ENCODE measurements at regions not wholly inside any gene's neighbourhood (a gene's known extent, or its start where the extent isn't known, plus 50 kb on each side); places are given as distances from the start of the nearest gene placed in this dataset.

DNA sequence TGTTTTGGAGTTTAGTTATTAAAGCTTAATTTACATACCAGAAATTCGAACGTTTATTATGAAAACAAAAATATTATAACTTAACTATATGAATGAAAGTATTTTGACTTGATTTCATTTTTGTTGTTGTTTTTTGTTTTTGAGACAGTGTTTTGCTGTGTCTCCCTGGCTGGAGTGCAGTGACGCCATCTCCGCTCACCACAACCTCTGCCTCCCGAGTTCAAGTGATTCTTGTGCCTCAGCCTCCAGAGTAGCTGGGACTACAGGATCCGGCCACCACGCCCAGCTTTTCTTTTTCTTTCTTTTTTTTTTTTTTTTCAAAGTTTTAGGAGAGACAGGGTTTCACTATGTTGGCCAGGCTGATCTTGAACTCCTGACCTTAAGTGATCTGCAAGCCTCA is 392.6 kb downstream of the PCDH17 start:
- H3K4me3 ChIP-seq (ENCODE audit: insufficient read depth, low read depth, low read length): no peak overlapping the region
- H3K36me3 ChIP-seq (ENCODE audit: control insufficient read depth, insufficient read depth, low read length): no peaks in the 10 kb centered on the region
- no peaks in the 10 kb centered on the region for H3K27me3 ChIP-seq (ENCODE audit: control insufficient read depth, insufficient read depth, low read length, poor library complexity, severe bottlenecking)
- H3K27ac ChIP-seq (ENCODE audit: insufficient read depth, low read depth, low read length, poor library complexity, severe bottlenecking): no peak overlapping the region
- 89 to 96% methylated on average over 5 of the region's 7 CpGs for WGBS, 2 experiments
- no peaks in the 10 kb centered on the region for H3K9me3 ChIP-seq (ENCODE audit: control insufficient read depth, low read length)
- no peaks in the 10 kb centered on the region for H3K4me1 ChIP-seq (ENCODE audit: control insufficient read depth, insufficient read depth, low read length)

DNA sequence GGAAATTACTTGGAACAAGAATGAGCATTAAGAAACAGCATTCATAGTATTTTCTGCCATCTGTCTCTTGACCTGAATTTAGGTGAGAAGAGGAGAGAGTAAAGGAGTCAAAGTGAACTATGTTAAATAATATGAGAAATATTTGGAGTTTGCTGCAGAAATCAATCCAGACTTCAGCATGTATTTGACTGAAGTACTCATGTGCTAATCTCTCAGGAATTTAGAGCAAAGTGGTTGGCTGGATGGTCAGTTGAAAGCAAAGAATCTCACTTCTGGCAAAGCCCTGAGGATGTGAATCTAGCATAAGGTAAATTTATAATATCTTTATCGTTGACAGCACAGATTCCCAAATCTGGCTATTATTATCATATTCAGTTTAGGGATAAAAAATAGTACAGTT is 394.3 kb downstream of the PCDH17 start:
- no CpG with 5 or more reads among the region's 1 CpG for WGBS, 2 experiments
- H3K36me3 ChIP-seq (ENCODE audit: control insufficient read depth, insufficient read depth, low read length): no peaks in the 10 kb centered on the region
- H3K27ac ChIP-seq (ENCODE audit: insufficient read depth, low read depth, low read length, poor library complexity, severe bottlenecking): no peak overlapping the region

DNA sequence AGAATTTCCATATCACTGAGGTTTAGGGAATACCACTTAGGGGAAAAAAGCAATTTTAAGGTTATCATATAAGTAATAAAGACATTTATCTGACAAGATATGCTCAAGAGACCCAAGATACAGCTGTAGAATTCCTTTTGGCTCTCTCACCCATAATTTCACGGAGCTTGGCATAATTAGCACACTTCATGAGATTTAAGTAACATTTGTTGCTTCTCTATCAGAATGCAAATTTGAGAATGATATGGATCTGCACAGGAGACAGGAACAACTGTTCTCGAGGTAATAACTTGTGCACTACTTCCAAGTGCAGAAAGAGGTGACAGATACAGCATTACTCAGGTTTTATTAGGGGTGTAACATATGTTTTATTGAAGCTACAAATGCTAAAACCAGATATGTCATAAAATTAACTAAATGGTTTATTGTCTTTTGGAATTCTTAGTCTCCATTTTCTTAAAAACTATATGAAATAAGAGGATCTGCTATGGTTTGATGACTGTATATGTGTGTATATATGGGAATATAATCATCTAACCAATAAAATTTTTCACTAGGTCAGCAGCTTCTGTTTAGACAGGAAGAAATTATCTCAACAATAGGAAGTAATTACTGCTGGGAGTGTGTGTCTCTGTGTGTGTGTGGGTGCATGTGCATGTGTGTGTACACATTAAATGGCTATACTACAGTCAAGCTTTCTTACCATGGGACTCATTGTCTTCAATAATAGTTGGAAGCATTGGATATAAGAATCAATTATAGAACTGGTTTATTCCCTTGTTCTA is 401.3 kb downstream of the PCDH17 start:
- Histone ChIP-seq H3K27ac (ENCODE audit: insufficient read depth, low read depth, low read length, poor library complexity, severe bottlenecking) (no peak overlapping the region), H3K4me1 (ENCODE audit: control insufficient read depth, insufficient read depth, low read length) (no peaks in the 10 kb centered on the region), H3K4me3 (ENCODE audit: insufficient read depth, low read depth, low read length) (no peak overlapping the region), H3K36me3 (ENCODE audit: control insufficient read depth, insufficient read depth, low read length) (no peaks in the 10 kb centered on the region), H3K27me3 (ENCODE audit: control insufficient read depth, insufficient read depth, low read length, poor library complexity, severe bottlenecking) (no peaks in the 10 kb centered on the region), H3K9me3 (ENCODE audit: control insufficient read depth, low read length) (no peaks in the 10 kb centered on the region)
- 94% methylated on average over 2 of the region's 2 CpGs for WGBS, 2 experiments

More for the DNA sequence above, 394.3 kb downstream of the PCDH17 start:
- H3K4me3 ChIP-seq (ENCODE audit: insufficient read depth, low read depth, low read length): no peak overlapping the region
- no peaks in the 10 kb centered on the region for H3K27me3 ChIP-seq (ENCODE audit: control insufficient read depth, insufficient read depth, low read length, poor library complexity, severe bottlenecking)
- no peaks in the 10 kb centered on the region for H3K4me1 ChIP-seq (ENCODE audit: control insufficient read depth, insufficient read depth, low read length)
- H3K9me3 ChIP-seq (ENCODE audit: control insufficient read depth, low read length): no peaks in the 10 kb centered on the region

GRCh38 chr13:58043971-58044370 is 412.4 kb downstream of the PCDH17 start:
- H3K4me1 ChIP-seq (ENCODE audit: control insufficient read depth, insufficient read depth, low read length): no peaks in the 10 kb centered on the region
- no peaks in the 10 kb centered on the region for H3K9me3 ChIP-seq (ENCODE audit: control insufficient read depth, low read length)
- WGBS, 2 experiments: 100% methylated on average over 1 to 2 of the region's 2 CpGs
- H3K4me3 ChIP-seq (ENCODE audit: insufficient read depth, low read depth, low read length): no peak overlapping the region
- no peak overlapping the region for H3K27ac ChIP-seq (ENCODE audit: insufficient read depth, low read depth, low read length, poor library complexity, severe bottlenecking)
- no peaks in the 10 kb centered on the region for H3K27me3 ChIP-seq (ENCODE audit: control insufficient read depth, insufficient read depth, low read length, poor library complexity, severe bottlenecking)
- no peaks in the 10 kb centered on the region for H3K36me3 ChIP-seq (ENCODE audit: control insufficient read depth, insufficient read depth, low read length)

- H3K4me1 ChIP-seq (ENCODE audit: control insufficient read depth, insufficient read depth, low read length): no peaks in the 10 kb centered on the region
- WGBS, 2 experiments: no CpG with 5 or more reads among the region's 1 CpG
- H3K27me3 ChIP-seq (ENCODE audit: control insufficient read depth, insufficient read depth, low read length, poor library complexity, severe bottlenecking): no peaks in the 10 kb centered on the region
- no peak overlapping the region for H3K27ac ChIP-seq (ENCODE audit: insufficient read depth, low read depth, low read length, poor library complexity, severe bottlenecking)
- no peak overlapping the region for H3K4me3 ChIP-seq (ENCODE audit: insufficient read depth, low read depth, low read length)
- no peaks in the 10 kb centered on the region for H3K36me3 ChIP-seq (ENCODE audit: control insufficient read depth, insufficient read depth, low read length)
- no peaks in the 10 kb centered on the region for H3K9me3 ChIP-seq (ENCODE audit: control insufficient read depth, low read length)
Observed at GRCh38 chr13:58048670-58049069, 417.1 kb downstream of the PCDH17 start.

DNA sequence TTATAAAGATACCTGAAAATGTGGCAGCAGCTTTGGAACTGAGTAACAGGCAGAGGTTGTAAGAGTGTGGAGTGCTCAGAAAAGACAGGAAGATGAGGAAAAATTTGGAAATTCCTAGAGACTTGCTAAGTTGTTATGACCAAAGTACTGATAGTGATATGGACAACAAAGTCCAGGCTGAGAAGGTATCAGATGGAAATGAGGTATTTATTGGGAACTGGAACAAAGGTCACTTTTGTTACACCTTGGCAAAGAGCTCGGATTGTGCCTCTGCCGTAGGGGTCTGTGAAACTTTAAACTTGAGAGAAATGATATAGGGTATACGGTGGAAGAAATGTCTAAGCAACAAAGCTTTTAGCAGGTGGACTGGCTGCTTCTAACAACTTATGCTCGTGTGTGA is 419.9 kb downstream of the PCDH17 start:
- Histone ChIP-seq H3K4me3 (ENCODE audit: insufficient read depth, low read depth, low read length) (no peak overlapping the region), H3K9me3 (ENCODE audit: control insufficient read depth, low read length) (no peaks in the 10 kb centered on the region), H3K27me3 (ENCODE audit: control insufficient read depth, insufficient read depth, low read length, poor library complexity, severe bottlenecking) (no peaks in the 10 kb centered on the region), H3K4me1 (ENCODE audit: control insufficient read depth, insufficient read depth, low read length) (no peaks in the 10 kb centered on the region), H3K27ac (ENCODE audit: insufficient read depth, low read depth, low read length, poor library complexity, severe bottlenecking) (no peak overlapping the region), H3K36me3 (ENCODE audit: control insufficient read depth, insufficient read depth, low read length) (no peaks in the 10 kb centered on the region)
- 83 to 89% methylated on average over 4 of the region's 4 CpGs for WGBS, 2 experiments

DNA sequence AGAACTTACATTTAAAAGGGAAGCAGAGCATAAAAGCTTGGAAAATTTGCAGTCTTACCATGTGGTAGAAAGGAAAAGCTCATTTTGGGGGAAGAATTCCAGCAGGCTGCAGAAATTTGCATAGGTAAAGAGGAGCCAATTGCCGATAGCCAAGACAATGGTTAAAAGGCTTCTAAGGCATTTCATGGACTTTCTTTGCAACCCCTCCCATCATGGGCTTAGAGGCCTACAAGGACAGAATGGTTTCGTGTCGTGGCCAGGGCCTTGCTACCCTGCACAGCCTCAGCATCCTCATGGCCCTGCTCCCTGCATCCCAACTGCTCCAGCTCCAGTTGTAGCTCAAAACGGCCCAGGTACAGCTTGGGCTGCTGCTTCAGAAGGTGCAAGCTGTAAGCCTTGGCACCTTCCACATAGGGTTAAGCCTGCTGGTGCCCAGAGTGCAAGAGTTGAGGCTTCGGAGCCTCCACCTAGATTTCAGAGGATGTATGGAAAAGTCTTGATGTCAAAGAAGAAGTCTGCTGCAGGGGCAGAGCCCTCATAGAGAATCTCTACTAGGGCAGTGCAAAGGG is 420.3 kb downstream of the PCDH17 start:
- H3K4me1 ChIP-seq (ENCODE audit: control insufficient read depth, insufficient read depth, low read length): no peaks in the 10 kb centered on the region
- no peaks in the 10 kb centered on the region for H3K9me3 ChIP-seq (ENCODE audit: control insufficient read depth, low read length)
- WGBS, 2 experiments: 70 to 75% methylated on average over 5 of the region's 5 CpGs
- H3K4me3 ChIP-seq (ENCODE audit: insufficient read depth, low read depth, low read length): no peak overlapping the region
- no peak overlapping the region for H3K27ac ChIP-seq (ENCODE audit: insufficient read depth, low read depth, low read length, poor library complexity, severe bottlenecking)
- H3K36me3 ChIP-seq (ENCODE audit: control insufficient read depth, insufficient read depth, low read length): no peaks in the 10 kb centered on the region
- no peaks in the 10 kb centered on the region for H3K27me3 ChIP-seq (ENCODE audit: control insufficient read depth, insufficient read depth, low read length, poor library complexity, severe bottlenecking)

DNA sequence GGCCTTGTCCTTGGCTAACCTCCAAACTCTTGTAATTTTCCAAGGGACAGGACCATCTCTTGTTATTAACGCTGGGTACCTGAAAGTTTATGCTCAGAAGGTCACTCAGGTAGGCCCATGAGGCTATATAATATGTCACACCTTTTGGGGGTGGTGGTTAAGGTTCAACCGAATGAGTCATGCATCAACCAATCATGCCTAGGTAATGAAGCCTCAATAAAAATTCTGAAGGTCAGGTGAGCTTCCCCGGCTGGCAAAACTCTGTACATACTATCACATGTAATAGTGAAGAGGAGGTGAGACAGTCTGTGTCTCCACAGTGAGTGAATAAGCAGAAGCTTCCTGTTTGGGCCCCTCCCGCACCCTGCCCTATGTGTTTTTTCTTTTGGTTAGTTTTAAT is 424.9 kb downstream of the PCDH17 start:
- Histone ChIP-seq H3K4me1 (ENCODE audit: control insufficient read depth, insufficient read depth, low read length) (no peaks in the 10 kb centered on the region), H3K9me3 (ENCODE audit: control insufficient read depth, low read length) (no peaks in the 10 kb centered on the region), H3K36me3 (ENCODE audit: control insufficient read depth, insufficient read depth, low read length) (no peaks in the 10 kb centered on the region), H3K27ac (ENCODE audit: insufficient read depth, low read depth, low read length, poor library complexity, severe bottlenecking) (no peak overlapping the region), H3K4me3 (ENCODE audit: insufficient read depth, low read depth, low read length) (no peak overlapping the region), H3K27me3 (ENCODE audit: control insufficient read depth, insufficient read depth, low read length, poor library complexity, severe bottlenecking) (no peaks in the 10 kb centered on the region)
- WGBS, 2 experiments: 96 to 98% methylated on average over 3 to 4 of the region's 4 CpGs

- H3K4me1 ChIP-seq (ENCODE audit: control insufficient read depth, insufficient read depth, low read length): no peaks in the 10 kb centered on the region
- H3K27ac ChIP-seq (ENCODE audit: insufficient read depth, low read depth, low read length, poor library complexity, severe bottlenecking): no peak overlapping the region
- no peaks in the 10 kb centered on the region for H3K9me3 ChIP-seq (ENCODE audit: control insufficient read depth, low read length)
- no CpG with 5 or more reads among the region's 1 CpG for WGBS, 2 experiments
- H3K4me3 ChIP-seq (ENCODE audit: insufficient read depth, low read depth, low read length): no peak overlapping the region
- H3K36me3 ChIP-seq (ENCODE audit: control insufficient read depth, insufficient read depth, low read length): no peaks in the 10 kb centered on the region
- H3K27me3 ChIP-seq (ENCODE audit: control insufficient read depth, insufficient read depth, low read length, poor library complexity, severe bottlenecking): no peaks in the 10 kb centered on the region
Observed at GRCh38 chr13:58059624-58060023, 428.1 kb downstream of the PCDH17 start.

- H3K4me1 ChIP-seq (ENCODE audit: control insufficient read depth, insufficient read depth, low read length): no peaks in the 10 kb centered on the region
- no peak overlapping the region for H3K27ac ChIP-seq (ENCODE audit: insufficient read depth, low read depth, low read length, poor library complexity, severe bottlenecking)
- no peaks in the 10 kb centered on the region for H3K9me3 ChIP-seq (ENCODE audit: control insufficient read depth, low read length)
- H3K36me3 ChIP-seq (ENCODE audit: control insufficient read depth, insufficient read depth, low read length): no peaks in the 10 kb centered on the region
- 59 to 76% methylated on average over 2 of the region's 2 CpGs for WGBS, 2 experiments
- no peak overlapping the region for H3K4me3 ChIP-seq (ENCODE audit: insufficient read depth, low read depth, low read length)
- H3K27me3 ChIP-seq (ENCODE audit: control insufficient read depth, insufficient read depth, low read length, poor library complexity, severe bottlenecking): no peaks in the 10 kb centered on the region
Observed at GRCh38 chr13:58080806-58081205, 449.3 kb downstream of the PCDH17 start.

Data from ectodermal cell (in vitro differentiated cells).